ENCODE measurements at regions not wholly inside any gene's neighbourhood (a gene's known extent, or its start where the extent isn't known, plus 50 kb on each side); places are given as distances from the start of the nearest gene placed in this dataset.

GRCh38 chr12:115511986-115512711 lies 765.3 kb downstream of the MED13L start:
- TF ChIP-seq EZH2 (IDR thresholded peaks at IDR 0.05; ENCODE audit: low read length, missing control alignments) = no peak
- TF ChIP-seq CTCF (conservative IDR thresholded peaks at IDR 0.05 in 1 of 2, IDR thresholded peaks at IDR 0.05 in 1 of 2; ENCODE audit: low read depth in 1 of 2, low read length in 2 of 2) = no peak
- Histone ChIP-seq H3K27me3 (ENCODE audit: control insufficient read depth, insufficient read depth, low read length) (no peaks in the 10 kb centered on the region), H3K4me2 (ENCODE audit: extremely low read depth, insufficient read depth, low read length) (no peak overlapping the region), H3K9ac (ENCODE audit: insufficient read depth, low read length) (no peak overlapping the region), H3K4me3 (replicated peaks in 1 of 4; ENCODE audit: control extremely low read depth in 1 of 4, insufficient read depth in 1 of 4, low read depth in 3 of 4, low read length in 4 of 4) (no peak overlapping the region), H3K79me2 (ENCODE audit: control insufficient read depth, insufficient read depth, low read length) (no peaks in the 10 kb centered on the region), H4K20me1 (ENCODE audit: control insufficient read depth, extremely low read depth, insufficient read depth, low read length) (no peaks in the 10 kb centered on the region), H3K4me1 (ENCODE audit: control insufficient read depth, extremely low read depth, insufficient read depth, low read length) (no peaks in the 10 kb centered on the region), H3K27ac (ENCODE audit: insufficient read depth, low read length) (no peak overlapping the region), H3K9me3 (ENCODE audit: control insufficient read depth, insufficient read depth, low read depth, low read length) (no peaks in the 10 kb centered on the region), H3K36me3 (ENCODE audit: control insufficient read depth, insufficient read depth, low read length) (no peaks in the 10 kb centered on the region), H2AFZ (ENCODE audit: low read length) (no peak overlapping the region)
- no peak for DNase-seq (ENCODE audit: low read depth in 2 of 2)

GRCh38 chr12:115511305-115511704 lies 766.2 kb downstream of the MED13L start:
- no peak for DNase-seq (ENCODE audit: low read depth in 2 of 2)
- Histone ChIP-seq H3K79me2 (ENCODE audit: control insufficient read depth, insufficient read depth, low read length) (no peaks in the 10 kb centered on the region), H3K27me3 (ENCODE audit: control insufficient read depth, insufficient read depth, low read length) (no peaks in the 10 kb centered on the region), H3K4me1 (ENCODE audit: control insufficient read depth, extremely low read depth, insufficient read depth, low read length) (no peaks in the 10 kb centered on the region), H3K4me3 (replicated peaks in 1 of 4; ENCODE audit: control extremely low read depth in 1 of 4, insufficient read depth in 1 of 4, low read depth in 3 of 4, low read length in 4 of 4) (no peak overlapping the region), H3K36me3 (ENCODE audit: control insufficient read depth, insufficient read depth, low read length) (no peaks in the 10 kb centered on the region), H2AFZ (ENCODE audit: low read length) (no peak overlapping the region), H4K20me1 (ENCODE audit: control insufficient read depth, extremely low read depth, insufficient read depth, low read length) (no peaks in the 10 kb centered on the region), H3K9me3 (ENCODE audit: control insufficient read depth, insufficient read depth, low read depth, low read length) (no peaks in the 10 kb centered on the region), H3K9ac (ENCODE audit: insufficient read depth, low read length) (no peak overlapping the region), H3K27ac (ENCODE audit: insufficient read depth, low read length) (no peak overlapping the region), H3K4me2 (ENCODE audit: extremely low read depth, insufficient read depth, low read length) (no peak overlapping the region)
- TF ChIP-seq EZH2 (IDR thresholded peaks at IDR 0.05; ENCODE audit: low read length, missing control alignments) (no peak), CTCF (conservative IDR thresholded peaks at IDR 0.05 in 1 of 2, IDR thresholded peaks at IDR 0.05 in 1 of 2; ENCODE audit: low read depth in 1 of 2, low read length in 2 of 2) (no peak)

- H3K27ac ChIP-seq (ENCODE audit: insufficient read depth, low read length) = no peak overlapping the region
- H3K27me3 ChIP-seq (ENCODE audit: control insufficient read depth, insufficient read depth, low read length) = no peaks in the 10 kb centered on the region
- H3K4me3 ChIP-seq (replicated peaks in 1 of 4; ENCODE audit: control extremely low read depth in 1 of 4, insufficient read depth in 1 of 4, low read depth in 3 of 4, low read length in 4 of 4) = no peak overlapping the region
- H3K4me1 ChIP-seq (ENCODE audit: control insufficient read depth, extremely low read depth, insufficient read depth, low read length) = no peaks in the 10 kb centered on the region
- no peaks in the 10 kb centered on the region for H3K79me2 ChIP-seq (ENCODE audit: control insufficient read depth, insufficient read depth, low read length)
- no peaks in the 10 kb centered on the region for H4K20me1 ChIP-seq (ENCODE audit: control insufficient read depth, extremely low read depth, insufficient read depth, low read length)
- H3K9me3 ChIP-seq (ENCODE audit: control insufficient read depth, insufficient read depth, low read depth, low read length) = no peaks in the 10 kb centered on the region
- TF ChIP-seq CTCF (conservative IDR thresholded peaks at IDR 0.05 in 1 of 2, IDR thresholded peaks at IDR 0.05 in 1 of 2; ENCODE audit: low read depth in 1 of 2, low read length in 2 of 2) (no peak), EZH2 (IDR thresholded peaks at IDR 0.05; ENCODE audit: low read length, missing control alignments) (no peak)
- no peak for DNase-seq (ENCODE audit: low read depth in 2 of 2)
- no peak overlapping the region for H3K4me2 ChIP-seq (ENCODE audit: extremely low read depth, insufficient read depth, low read length)
- no peak overlapping the region for H2AFZ ChIP-seq (ENCODE audit: low read length)
- H3K9ac ChIP-seq (ENCODE audit: insufficient read depth, low read length) = no peak overlapping the region
- no peaks in the 10 kb centered on the region for H3K36me3 ChIP-seq (ENCODE audit: control insufficient read depth, insufficient read depth, low read length)
These were observed 768.5 kb downstream of the MED13L start for GRCh38 chr12:115508990-115509389.

All from fibroblast of lung (primary cell).